ENCODE measurements at regions not wholly inside any gene's neighbourhood (a gene's known extent, or its start where the extent isn't known, plus 50 kb on each side); places are given as distances from the start of the nearest gene placed in this dataset.

- TF ChIP-seq CTCF (conservative IDR thresholded peaks at IDR 0.05 in 1 of 2, IDR thresholded peaks at IDR 0.05 in 1 of 2; ENCODE audit: low read depth in 1 of 2, low read length in 2 of 2) (no peak), EZH2 (IDR thresholded peaks at IDR 0.05; ENCODE audit: low read length, missing control alignments) (no peak)
Observed at GRCh38 chr2:10226038-10226724, 76.5 kb upstream of the HPCAL1 start.
